ENCODE measurements at regions not wholly inside any gene's neighbourhood (a gene's known extent, or its start where the extent isn't known, plus 50 kb on each side); places are given as distances from the start of the nearest gene placed in this dataset.
"Not testable (repeated sequence)": the region's sequence is repeated elsewhere in the genome, so short reads cannot be mapped to it uniquely, and the experiment has no call there.

DNA sequence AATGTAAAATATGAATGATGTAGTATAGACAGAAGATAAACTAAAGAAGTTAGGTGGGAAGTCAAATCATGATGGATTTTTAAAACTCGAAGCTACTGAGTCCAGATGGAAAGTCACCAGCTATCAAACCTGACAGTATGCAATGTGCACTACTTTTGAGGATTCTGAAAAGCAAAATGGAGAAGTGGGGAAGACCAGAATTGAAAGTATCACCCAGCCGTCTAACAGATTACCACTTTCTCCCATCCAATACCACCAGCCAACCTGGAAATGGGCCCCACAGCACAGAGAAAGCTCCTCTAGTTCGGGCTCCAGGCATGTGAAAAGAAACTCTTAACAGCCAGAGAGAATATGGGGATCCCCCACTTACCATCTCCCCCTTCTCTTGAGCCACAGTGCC is 67.9 kb upstream of the SRRM3 start:
- Histone ChIP-seq H3K4me1 (no peaks in the 10 kb centered on the region), H3K27me3 (no peaks in the 10 kb centered on the region), H3K36me3 (no peaks in the 10 kb centered on the region), H3K4me3 (no peak overlapping the region), H3K27ac (no peak overlapping the region), H3K9me3 (no peaks in the 10 kb centered on the region)
- TF ChIP-seq POLR2AphosphoS5 (IDR thresholded peaks at IDR 0.05; ENCODE audit: insufficient read depth in 1 of 2, low read depth in 1 of 2) (no peak), POLR2A (IDR thresholded peaks at IDR 0.05) (no peak)
- TF ChIP-seq, protein P1, sequence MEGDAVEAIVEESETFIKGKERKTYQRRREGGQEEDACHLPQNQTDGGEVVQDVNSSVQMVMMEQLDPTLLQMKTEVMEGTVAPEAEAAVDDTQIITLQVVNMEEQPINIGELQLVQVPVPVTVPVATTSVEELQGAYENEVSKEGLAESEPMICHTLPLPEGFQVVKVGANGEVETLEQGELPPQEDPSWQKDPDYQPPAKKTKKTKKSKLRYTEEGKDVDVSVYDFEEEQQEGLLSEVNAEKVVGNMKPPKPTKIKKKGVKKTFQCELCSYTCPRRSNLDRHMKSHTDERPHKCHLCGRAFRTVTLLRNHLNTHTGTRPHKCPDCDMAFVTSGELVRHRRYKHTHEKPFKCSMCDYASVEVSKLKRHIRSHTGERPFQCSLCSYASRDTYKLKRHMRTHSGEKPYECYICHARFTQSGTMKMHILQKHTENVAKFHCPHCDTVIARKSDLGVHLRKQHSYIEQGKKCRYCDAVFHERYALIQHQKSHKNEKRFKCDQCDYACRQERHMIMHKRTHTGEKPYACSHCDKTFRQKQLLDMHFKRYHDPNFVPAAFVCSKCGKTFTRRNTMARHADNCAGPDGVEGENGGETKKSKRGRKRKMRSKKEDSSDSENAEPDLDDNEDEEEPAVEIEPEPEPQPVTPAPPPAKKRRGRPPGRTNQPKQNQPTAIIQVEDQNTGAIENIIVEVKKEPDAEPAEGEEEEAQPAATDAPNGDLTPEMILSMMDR (IDR thresholded peaks at IDR 0.05), result no peak
- intact Hi-C loops (cut with DNase I), result no loop called here
- no peak for DNase-seq (ENCODE audit: extremely low spot score in 2 of 2)

DNA sequence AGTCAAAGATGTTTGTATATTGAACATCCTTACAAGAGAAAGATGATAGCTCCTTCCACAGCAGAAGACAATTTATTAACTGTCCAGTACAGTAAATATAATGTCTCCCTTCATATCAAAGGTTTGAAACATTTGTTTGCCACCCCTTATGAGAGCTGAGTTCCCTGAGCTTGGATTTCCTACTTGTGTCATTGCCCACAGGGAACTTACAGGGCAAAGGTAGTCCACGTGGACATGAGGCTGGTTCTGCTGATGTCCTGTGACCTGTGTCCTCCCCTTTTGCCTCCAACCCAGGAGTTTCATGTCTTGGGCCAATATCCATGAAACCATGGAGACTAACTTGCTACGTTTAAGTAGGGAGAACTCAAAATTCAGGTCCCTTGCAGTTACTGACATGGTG is 66.4 kb upstream of the SRRM3 start:
- H3K27ac ChIP-seq; DNase-seq (ENCODE audit: extremely low spot score in 2 of 2); intact Hi-C loops (cut with DNase I); H3K4me3 ChIP-seq; H3K4me1 ChIP-seq; H3K36me3 ChIP-seq; H3K9me3 ChIP-seq; H3K27me3 ChIP-seq: not testable (repeated sequence)

DNA sequence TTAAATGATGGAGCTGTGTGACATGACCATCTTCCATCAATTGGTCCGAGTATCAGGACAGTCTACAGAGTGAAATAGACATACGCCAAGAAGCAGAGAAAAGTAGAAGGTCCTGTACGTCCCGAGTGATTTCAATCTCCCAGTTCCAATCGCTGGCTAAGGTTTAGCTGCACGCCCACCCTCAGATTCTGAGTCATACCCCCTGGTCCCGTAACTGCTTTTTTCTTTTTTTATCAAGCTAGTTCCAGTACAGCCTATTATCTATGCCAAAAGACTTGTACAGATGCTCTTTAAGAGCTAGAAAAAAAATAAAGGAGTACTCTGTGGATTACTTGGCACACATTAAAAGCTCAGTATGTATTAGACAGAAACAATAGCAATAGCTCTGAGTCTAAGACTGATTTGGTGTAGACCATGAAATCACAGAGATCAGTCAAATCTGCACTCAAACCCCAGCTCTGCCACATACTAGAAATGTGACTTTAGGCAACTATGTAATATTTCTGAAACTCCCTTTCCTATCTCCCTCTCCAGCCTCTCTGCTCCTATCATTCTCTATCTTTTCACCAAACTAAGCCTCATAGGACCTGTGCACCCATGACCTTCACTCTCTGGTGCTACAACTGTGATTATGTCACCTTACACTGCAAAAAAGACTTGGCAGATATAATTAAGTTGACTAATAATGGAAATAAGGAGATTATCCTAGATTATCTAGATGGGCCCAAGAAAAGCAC is 63.0 kb upstream of the SRRM3 start:
- H3K4me1 ChIP-seq; H3K9me3 ChIP-seq; DNase-seq (ENCODE audit: extremely low spot score in 2 of 2); H3K36me3 ChIP-seq; intact Hi-C loops (cut with DNase I); H3K27me3 ChIP-seq; H3K4me3 ChIP-seq; H3K27ac ChIP-seq: not testable (repeated sequence)

DNA sequence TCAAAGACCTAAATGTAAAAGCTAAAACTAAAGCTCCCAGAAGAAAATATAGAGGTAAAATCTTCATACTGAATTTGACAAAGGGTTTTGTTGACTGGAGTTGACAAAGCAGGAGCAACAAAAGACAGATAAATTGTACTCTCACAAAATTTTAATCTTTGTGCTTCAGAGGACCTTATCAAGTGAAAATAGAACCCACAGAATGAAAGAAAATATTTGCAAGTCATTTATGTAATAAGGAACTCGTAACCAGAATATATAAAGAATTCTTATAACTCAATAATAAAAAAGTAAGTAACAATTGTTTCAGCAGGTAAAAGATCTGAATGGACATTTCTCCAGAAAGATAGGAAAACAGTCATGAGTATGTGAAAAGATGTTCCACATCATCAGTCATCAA is 62.0 kb upstream of the SRRM3 start:
- Histone ChIP-seq H3K36me3 (no peaks in the 10 kb centered on the region), H3K27ac (no peak overlapping the region), H3K27me3 (no peaks in the 10 kb centered on the region), H3K4me1 (no peaks in the 10 kb centered on the region), H3K9me3 (no peaks in the 10 kb centered on the region), H3K4me3 (no peak overlapping the region)
- TF ChIP-seq, protein P1 (IDR thresholded peaks at IDR 0.05), result no peak
- TF ChIP-seq POLR2A (IDR thresholded peaks at IDR 0.05), result no peak
- no peak for TF ChIP-seq POLR2AphosphoS5 (IDR thresholded peaks at IDR 0.05; ENCODE audit: insufficient read depth in 1 of 2, low read depth in 1 of 2)
- intact Hi-C loops (cut with DNase I), result no loop called here
- no peak for DNase-seq (ENCODE audit: extremely low spot score in 2 of 2)

DNA sequence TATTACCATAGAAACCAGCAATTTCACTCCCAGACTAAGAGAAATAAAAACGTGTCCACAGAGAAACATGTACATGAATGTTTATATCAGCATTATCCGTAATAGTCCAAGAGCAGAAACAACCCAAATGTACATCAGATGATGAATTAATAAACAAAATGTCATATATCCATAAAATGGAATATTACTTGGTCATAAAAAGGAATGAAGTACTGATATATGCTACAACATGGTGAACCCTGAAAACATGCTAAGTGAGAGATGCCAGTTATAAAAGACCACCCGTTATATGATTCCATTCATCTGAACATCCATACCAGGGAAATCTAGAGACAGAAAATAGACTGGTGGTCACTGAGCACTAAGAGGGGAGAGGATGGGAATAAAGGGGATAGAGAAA is 61.4 kb upstream of the SRRM3 start:
- DNase-seq (ENCODE audit: extremely low spot score in 2 of 2); H3K9me3 ChIP-seq; intact Hi-C loops (cut with DNase I); H3K4me1 ChIP-seq; H3K27ac ChIP-seq; H3K4me3 ChIP-seq; H3K27me3 ChIP-seq; H3K36me3 ChIP-seq: not testable (repeated sequence)

DNA sequence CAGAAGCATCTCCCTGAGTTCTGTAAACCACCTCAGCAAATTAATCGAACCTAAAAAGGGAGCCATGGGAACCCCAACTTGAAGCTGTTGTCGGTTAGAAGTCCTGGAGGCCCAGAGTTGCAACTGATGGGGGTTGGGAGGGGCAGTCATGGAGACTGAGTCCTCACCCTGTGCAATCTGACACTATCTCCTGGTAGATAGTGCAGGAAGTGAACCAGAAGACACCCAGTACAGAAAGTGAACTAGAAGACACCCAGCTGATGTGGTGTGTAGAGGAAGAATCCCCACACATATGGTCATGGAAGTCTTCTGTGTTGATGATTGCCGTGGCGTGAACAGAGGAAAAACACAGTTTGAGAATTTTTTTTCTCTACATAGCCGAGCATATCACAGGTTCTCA is 58.8 kb upstream of the SRRM3 start:
- intact Hi-C loops (cut with DNase I), result no loop called here
- H3K9me3 ChIP-seq, result no peaks in the 10 kb centered on the region
- no peak for TF ChIP-seq POLR2A (IDR thresholded peaks at IDR 0.05)
- no peak for TF ChIP-seq POLR2AphosphoS5 (IDR thresholded peaks at IDR 0.05; ENCODE audit: insufficient read depth in 1 of 2, low read depth in 1 of 2)
- TF ChIP-seq, protein P1 (IDR thresholded peaks at IDR 0.05), result no peak
- no peak for DNase-seq (ENCODE audit: extremely low spot score in 2 of 2)
- no peak overlapping the region for H3K4me3 ChIP-seq
- H3K27me3 ChIP-seq, result no peaks in the 10 kb centered on the region
- H3K4me1 ChIP-seq, result no peaks in the 10 kb centered on the region
- H3K27ac ChIP-seq, result no peak overlapping the region
- no peaks in the 10 kb centered on the region for H3K36me3 ChIP-seq

DNA sequence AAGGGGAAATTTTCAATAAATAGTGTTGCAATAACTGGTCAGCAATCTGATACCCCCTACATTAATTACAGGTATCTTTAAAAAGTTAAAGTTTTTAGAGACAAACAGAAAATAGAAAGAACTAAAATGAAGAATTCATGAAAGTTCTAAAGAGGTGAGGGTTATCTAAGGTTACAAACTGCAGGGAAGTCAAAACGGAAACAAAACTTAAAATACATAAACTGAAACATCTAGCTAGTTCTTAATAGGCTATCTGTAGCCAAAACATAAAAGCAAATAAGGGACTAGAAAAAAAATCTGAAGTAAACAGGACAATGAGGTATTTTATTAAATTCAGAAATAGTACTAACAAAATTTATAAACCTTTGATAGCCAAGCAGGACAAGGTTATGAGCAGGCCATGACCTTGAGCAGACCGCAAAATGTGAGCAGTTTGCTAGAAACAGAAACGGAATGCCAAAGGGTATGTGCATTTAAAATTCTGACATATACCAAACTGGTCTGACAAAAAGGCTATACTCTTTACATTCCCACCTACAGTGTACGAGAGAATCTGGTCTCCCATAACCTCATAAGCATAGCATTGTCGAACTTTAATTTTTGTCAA is 56.9 kb upstream of the SRRM3 start:
- H3K4me1 ChIP-seq; H3K27me3 ChIP-seq; H3K36me3 ChIP-seq; H3K4me3 ChIP-seq; DNase-seq (ENCODE audit: extremely low spot score in 2 of 2); H3K27ac ChIP-seq; H3K9me3 ChIP-seq; intact Hi-C loops (cut with DNase I): not testable (repeated sequence)

Measured in vagina (tissue), 2 donors.